B cell (primary cell): ENCODE measurements at regions not wholly inside any gene's neighbourhood (a gene's known extent, or its start where the extent isn't known, plus 50 kb on each side); places are given as distances from the start of the nearest gene placed in this dataset.

Experiments used
- EZH2 ChIP-seq: IDR thresholded peaks from 2 replicates; pipeline ENCODE4 v1.6.1; 2012; ENCODE audit warnings: borderline replicate concordance, low read depth, mild to moderate bottlenecking, moderate library complexity, low read length; ENCODE audit not compliant: insufficient read depth, poor library complexity, severe bottlenecking
- TF ChIP-seq, protein P1 (sequence below): fragments of 200-600 bp; IDR thresholded peaks from one replicate; pipeline ENCODE4 v1.8.0; 2022; ENCODE audit warnings: antibody characterized with exemption, mild to moderate bottlenecking

DNA sequence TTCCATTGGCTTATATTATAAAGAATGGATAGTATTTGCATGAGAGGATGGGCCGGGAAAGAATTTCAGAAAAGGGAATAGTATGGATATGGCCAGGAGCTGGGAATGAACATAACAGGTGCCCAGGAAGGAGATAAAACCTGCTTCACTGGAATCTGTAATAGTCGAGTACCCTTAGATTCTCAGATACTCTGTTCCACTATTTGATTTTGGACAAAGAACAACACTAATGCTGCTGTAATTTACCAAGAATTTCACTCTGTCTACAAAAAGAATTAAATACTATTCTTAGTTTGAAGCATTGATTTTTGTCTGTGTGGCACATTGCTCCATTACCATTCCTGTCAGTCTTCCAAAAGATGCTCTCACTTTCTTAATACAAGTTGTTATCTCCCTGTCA is 718.2 kb upstream of the LRRN3 start:
- TF ChIP-seq, protein P1, sequence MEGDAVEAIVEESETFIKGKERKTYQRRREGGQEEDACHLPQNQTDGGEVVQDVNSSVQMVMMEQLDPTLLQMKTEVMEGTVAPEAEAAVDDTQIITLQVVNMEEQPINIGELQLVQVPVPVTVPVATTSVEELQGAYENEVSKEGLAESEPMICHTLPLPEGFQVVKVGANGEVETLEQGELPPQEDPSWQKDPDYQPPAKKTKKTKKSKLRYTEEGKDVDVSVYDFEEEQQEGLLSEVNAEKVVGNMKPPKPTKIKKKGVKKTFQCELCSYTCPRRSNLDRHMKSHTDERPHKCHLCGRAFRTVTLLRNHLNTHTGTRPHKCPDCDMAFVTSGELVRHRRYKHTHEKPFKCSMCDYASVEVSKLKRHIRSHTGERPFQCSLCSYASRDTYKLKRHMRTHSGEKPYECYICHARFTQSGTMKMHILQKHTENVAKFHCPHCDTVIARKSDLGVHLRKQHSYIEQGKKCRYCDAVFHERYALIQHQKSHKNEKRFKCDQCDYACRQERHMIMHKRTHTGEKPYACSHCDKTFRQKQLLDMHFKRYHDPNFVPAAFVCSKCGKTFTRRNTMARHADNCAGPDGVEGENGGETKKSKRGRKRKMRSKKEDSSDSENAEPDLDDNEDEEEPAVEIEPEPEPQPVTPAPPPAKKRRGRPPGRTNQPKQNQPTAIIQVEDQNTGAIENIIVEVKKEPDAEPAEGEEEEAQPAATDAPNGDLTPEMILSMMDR: no peak
- no peak for TF ChIP-seq EZH2
